ENCODE measurements at regions not wholly inside any gene's neighbourhood (a gene's known extent, or its start where the extent isn't known, plus 50 kb on each side); places are given as distances from the start of the nearest gene placed in this dataset.

DNA sequence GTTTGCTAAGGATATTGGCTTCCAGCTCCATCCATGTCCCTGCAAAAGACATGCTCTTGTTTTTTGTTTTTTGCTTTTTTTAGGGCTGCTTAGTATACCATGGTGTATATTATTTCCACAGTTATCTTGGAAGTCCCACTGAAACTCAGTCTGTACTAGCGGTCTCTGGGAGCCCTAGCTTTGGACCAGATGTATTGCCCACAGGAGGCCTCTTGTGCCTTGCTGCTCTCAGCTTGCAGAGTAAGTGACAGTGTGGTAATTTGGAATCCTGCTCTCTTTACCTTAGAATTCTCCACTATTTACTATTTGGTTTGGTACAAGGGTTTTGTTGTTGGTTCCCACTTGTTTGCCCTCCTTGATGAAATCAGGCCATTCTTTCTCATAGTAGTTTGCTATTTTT, 1022.9 kb downstream of the LRFN5 start:
- TF ChIP-seq, protein P1, sequence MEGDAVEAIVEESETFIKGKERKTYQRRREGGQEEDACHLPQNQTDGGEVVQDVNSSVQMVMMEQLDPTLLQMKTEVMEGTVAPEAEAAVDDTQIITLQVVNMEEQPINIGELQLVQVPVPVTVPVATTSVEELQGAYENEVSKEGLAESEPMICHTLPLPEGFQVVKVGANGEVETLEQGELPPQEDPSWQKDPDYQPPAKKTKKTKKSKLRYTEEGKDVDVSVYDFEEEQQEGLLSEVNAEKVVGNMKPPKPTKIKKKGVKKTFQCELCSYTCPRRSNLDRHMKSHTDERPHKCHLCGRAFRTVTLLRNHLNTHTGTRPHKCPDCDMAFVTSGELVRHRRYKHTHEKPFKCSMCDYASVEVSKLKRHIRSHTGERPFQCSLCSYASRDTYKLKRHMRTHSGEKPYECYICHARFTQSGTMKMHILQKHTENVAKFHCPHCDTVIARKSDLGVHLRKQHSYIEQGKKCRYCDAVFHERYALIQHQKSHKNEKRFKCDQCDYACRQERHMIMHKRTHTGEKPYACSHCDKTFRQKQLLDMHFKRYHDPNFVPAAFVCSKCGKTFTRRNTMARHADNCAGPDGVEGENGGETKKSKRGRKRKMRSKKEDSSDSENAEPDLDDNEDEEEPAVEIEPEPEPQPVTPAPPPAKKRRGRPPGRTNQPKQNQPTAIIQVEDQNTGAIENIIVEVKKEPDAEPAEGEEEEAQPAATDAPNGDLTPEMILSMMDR (IDR thresholded peaks at IDR 0.05) = no peak
- TF ChIP-seq HOXB13 (CRISPR knock-in tag; IDR thresholded peaks at IDR 0.05; ENCODE audit: low read depth) (no peak), KDM1A (IDR thresholded peaks at IDR 0.05; ENCODE audit: low read depth) (no peak), CHD2 (IDR thresholded peaks at IDR 0.05; ENCODE audit: low read length, partially characterized antibody) (no peak), RFX5 (IDR thresholded peaks at IDR 0.05) (no peak), PBX3 (IDR thresholded peaks at IDR 0.05) (no peak), MYC (IDR thresholded peaks at IDR 0.05; ENCODE audit: borderline replicate concordance, low read length) (no peak), MAZ (IDR thresholded peaks at IDR 0.05; ENCODE audit: borderline replicate concordance, low read depth, low read length) (no peak), JUN (IDR thresholded peaks at IDR 0.05) (no peak), POLR2A (IDR thresholded peaks at IDR 0.05; ENCODE audit: low read length) (no peak), HOXB5 (CRISPR knock-in tag; IDR thresholded peaks at IDR 0.05) (no peak)
